ENCODE measurements at regions not wholly inside any gene's neighbourhood (a gene's known extent, or its start where the extent isn't known, plus 50 kb on each side); places are given as distances from the start of the nearest gene placed in this dataset.

DNA sequence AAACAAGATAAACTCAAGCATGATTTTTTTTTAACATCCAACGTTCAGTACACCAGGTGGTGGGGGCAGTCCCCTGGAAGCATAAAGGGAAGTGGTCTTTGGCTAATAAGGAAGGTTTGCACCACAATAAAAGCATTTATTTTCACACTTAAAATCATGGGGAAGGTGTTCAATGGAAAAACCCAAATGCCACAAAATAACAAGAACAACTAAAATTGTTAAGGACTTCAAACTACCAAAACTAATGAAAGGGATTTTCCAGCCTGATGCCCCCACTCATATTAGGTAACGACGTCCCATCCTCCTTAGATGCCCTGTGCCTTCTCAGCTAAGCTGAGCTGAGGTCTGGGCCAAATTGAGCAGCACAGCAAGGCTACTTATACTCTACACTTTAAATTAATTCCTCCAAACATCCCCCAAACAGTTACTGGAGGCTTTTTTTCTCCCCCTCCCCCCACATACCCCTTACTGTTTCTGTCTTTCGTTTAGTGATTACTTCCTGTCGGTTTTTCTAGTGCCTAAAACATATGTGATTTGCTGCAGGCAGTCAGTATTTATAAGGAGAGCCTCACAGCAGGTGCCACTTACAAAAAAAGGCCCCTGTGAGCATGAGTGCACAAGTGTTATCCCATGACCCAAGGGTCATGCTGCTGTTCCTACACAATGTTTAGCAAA, 259.7 kb upstream of the ZNF608 start:
- no peak for DNase-seq

DNA sequence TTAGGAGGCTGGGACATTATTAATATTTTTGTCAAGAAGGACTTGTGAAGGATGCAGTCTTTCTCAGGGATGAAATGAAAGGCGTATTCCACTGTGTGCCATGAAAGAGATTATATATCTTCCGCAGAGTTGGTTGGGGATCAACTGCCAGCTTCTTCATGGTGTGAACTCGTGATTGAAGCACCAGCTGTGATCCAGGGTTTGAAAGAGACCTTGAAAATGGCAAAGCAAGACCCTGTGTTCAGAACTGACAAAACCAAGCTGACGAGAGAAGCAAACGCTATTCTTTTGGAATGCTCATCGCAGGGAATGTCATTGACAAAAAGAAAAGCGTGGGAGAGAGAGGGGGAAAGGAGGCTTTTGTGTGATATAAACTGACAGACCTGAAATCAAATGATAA, 263.9 kb upstream of the ZNF608 start:
- TF ChIP-seq GATA1 (IDR thresholded peaks at IDR 0.05; ENCODE audit: low read depth, low read length) (no peak), POLR2A (IDR thresholded peaks at IDR 0.05; ENCODE audit: low read length) (no peak)
- no peak for DNase-seq

More for the DNA sequence above, 259.7 kb upstream of the ZNF608 start:
- TF ChIP-seq GATA1 (IDR thresholded peaks at IDR 0.05; ENCODE audit: low read depth, low read length) (no peak), POLR2A (IDR thresholded peaks at IDR 0.05; ENCODE audit: low read length) (no peak)

DNA sequence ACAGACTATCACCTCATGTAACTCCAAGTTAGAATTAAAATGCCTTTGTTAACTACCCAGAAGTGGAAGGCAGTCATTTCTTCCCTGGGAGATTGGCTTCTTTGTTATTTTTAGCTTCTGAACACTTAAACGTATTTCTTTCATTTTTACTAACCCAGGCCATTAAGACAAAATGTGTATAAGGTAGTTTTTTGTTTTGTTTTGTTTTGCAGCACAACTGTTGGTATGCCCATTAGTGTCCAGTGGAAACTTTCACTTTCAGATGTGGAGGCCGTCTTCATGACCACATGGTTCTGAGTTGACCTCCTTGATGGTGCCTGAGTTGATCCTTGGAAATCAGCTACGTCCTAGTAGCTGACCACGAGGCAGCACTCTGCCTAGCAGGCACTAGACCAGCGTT, 264.6 kb upstream of the ZNF608 start:
- no peak for TF ChIP-seq POLR2A (IDR thresholded peaks at IDR 0.05; ENCODE audit: low read length)
- no peak for TF ChIP-seq GATA1 (IDR thresholded peaks at IDR 0.05; ENCODE audit: low read depth, low read length)
- no peak for DNase-seq

DNA sequence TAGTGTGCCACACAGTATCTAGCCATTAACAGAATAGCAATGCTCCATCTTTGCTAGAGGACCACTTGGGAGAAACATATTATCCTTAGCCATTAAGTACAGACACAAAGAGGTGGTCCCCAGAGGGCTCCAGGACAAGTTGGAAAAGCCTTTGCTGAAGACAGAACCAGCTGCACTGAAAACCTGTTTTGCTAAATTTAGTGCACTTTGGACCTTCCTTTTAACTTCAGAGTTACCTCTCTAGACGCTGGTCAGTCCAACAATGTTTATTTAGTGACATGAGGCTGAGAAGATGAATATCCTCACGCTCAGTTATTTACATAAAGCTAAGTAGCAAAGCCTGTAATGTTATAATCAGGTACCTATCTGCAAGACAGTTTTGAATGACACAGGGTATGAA, 265.0 kb upstream of the ZNF608 start:
- TF ChIP-seq GATA1 (IDR thresholded peaks at IDR 0.05; ENCODE audit: low read depth, low read length) (no peak), POLR2A (IDR thresholded peaks at IDR 0.05; ENCODE audit: low read length) (no peak)
- DNase-seq = no peak

DNA sequence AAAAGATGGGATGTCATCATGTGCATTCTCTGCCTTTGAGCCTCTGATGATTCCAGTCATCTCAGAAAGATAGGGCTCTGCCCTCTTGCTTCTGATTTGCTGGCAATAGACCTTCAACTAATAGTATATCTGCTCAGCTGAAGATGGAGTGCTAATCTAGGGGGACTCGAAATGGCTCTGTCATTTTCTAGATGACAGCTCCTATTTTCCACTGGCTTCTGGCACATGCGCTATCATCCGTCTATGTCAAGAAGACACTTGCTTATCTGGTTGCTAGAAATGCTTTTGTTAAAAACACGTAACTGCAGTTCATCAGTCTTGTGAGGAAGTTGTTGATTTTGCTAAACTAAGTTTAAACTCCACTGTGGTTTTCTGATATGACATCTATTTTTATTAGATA, 265.5 kb upstream of the ZNF608 start:
- TF ChIP-seq POLR2A (IDR thresholded peaks at IDR 0.05; ENCODE audit: low read length) (no peak), GATA1 (IDR thresholded peaks at IDR 0.05; ENCODE audit: low read depth, low read length) (no peak)
- no peak for DNase-seq

DNA sequence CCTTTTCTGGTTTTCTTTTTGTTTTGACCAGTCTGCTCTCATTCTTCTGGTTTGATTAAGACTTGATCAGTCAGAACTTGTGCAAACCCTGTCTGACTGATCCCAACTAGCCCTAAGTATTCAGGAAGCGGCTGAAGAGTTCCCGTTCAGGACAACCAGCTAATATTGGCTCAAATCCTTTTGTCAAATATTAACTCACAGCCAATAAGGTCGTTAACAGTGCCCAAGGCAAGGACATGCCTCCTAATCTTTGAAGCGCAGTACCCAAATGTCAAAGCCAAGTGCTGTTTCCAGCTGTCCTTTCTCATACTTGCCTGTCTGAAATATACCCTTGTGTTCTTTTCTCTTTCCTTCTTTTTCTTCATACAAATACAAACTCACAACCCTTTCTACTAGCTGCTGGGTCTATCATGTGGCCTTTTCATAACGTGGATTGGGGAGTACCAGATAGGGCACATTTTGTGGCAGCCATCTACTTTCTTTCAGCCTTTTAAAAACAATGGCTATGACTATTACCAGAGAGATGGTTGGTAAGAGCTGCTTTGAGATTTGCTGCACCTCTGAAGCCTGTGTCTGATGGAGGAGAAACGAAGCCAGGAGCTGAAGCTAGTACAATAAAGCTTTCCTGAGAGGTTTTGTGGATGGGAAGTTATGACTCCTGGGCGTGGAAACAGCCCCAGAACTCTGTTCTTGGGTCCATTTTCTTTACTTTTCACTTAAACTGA, 266.4 kb upstream of the ZNF608 start:
- DNase-seq = no peak
- TF ChIP-seq GATA1 (IDR thresholded peaks at IDR 0.05; ENCODE audit: low read depth, low read length) = no peak
- TF ChIP-seq POLR2A (IDR thresholded peaks at IDR 0.05; ENCODE audit: low read length) = no peak

DNA sequence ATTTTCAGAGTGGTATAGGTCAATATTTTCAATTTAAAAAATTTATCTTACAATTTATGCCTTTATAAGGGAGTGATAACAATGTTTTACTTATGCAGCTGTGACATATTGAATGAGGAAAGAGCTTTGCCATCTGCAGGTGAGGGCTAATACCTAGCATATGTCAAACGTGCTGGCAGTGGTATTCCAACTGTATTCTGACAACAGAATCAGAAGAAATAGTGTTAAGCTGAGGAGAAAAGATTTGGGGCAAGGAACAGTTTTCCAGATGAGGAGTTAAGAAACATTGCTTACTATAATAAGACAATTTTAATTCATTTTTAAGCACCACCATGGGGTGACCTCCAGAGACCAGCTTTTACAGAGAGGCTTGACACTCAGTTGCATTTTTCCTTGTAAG, 267.8 kb upstream of the ZNF608 start:
- no peak for TF ChIP-seq GATA1 (IDR thresholded peaks at IDR 0.05; ENCODE audit: low read depth, low read length)
- TF ChIP-seq POLR2A (IDR thresholded peaks at IDR 0.05; ENCODE audit: low read length) = no peak
- DNase-seq = no peak

DNA sequence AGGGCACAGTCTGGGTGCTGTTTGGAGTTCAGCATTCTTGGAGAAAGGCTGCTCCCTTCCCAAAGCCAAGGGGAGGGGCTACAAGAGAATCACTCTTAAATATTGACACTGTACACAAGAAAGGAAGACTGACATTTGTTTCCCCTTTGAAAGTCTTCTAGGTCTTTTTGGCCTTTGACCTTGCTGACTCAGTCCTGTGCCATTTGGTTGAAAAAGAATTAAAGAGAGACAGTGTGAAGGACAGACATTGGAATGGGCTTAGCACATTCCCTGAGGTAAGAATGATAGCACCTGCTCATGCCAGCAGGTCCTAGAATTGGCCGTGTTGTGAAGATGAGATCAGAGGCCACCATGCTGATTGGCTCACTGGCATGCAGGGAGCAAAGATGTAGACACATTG, 271.4 kb upstream of the ZNF608 start:
- TF ChIP-seq GATA1 (IDR thresholded peaks at IDR 0.05; ENCODE audit: low read depth, low read length) = no peak
- TF ChIP-seq POLR2A (IDR thresholded peaks at IDR 0.05; ENCODE audit: low read length) = no peak

DNA sequence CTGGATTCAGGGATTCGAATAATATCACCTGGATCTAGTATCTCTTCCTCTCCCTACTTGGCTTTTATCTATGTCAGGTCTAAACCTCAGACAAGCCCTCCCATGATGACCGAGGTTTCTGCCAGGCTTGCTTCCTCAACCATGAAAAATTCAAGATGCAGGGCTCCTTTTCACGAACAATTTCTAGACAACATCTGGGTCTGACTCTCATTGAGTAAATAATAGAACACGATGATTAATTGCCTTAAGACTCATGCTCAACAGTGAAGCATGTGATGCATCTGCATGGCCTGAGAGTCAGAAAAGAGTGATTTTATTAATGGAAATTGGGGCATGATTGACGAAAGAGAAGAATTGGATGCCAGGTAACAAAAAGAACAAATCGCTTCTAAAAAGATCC, 277.2 kb upstream of the ZNF608 start:
- DNase-seq = no peak
- TF ChIP-seq GATA1 (IDR thresholded peaks at IDR 0.05; ENCODE audit: low read depth, low read length) = no peak
- TF ChIP-seq POLR2A (IDR thresholded peaks at IDR 0.05; ENCODE audit: low read length) = no peak

More for the DNA sequence above, 271.4 kb upstream of the ZNF608 start:
- DNase-seq = no peak

DNA sequence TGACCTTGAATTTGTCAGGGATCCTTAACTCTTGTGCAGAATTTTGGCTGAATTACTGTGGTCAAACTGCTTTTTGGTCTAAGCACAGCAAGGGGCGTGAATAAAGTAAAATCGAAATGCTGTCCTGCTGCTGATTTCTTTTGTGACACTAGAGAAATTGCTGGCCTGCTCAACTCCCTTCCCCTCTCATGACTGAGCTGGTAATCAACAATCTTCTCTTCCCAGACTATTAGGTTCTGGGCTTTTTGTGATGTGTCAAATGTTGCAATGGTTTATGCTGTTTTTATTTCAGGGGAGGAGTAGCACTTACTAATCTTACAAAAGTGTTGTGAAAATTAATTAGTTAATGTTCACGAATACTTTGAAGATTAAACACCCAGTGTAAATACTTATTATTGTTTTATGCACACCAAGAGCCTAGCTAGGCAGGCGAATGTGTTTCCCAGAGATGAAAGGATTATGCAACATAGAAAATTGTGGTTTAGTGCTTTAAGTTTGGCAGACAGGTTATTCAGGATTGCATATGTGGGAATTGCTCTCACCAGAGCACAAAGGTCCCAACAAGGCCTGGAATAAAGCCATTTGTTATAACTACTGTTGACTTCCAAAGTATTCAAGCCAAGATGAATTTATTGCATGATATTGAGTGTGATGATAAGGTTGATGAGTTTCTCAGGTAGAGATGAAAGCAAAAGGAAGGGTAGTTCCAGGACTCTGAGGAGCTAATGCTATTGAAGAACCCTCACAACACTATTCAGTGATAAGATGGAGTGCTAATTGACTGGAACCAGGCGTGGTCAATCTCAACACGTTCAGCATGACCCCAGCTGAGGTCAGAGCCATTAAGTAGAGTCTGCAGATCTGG, 280.7 kb upstream of the ZNF608 start:
- TF ChIP-seq GATA1 (IDR thresholded peaks at IDR 0.05; ENCODE audit: low read depth, low read length) = no peak
- TF ChIP-seq POLR2A (IDR thresholded peaks at IDR 0.05; ENCODE audit: low read length) = no peak
- DNase-seq = no peak

DNA sequence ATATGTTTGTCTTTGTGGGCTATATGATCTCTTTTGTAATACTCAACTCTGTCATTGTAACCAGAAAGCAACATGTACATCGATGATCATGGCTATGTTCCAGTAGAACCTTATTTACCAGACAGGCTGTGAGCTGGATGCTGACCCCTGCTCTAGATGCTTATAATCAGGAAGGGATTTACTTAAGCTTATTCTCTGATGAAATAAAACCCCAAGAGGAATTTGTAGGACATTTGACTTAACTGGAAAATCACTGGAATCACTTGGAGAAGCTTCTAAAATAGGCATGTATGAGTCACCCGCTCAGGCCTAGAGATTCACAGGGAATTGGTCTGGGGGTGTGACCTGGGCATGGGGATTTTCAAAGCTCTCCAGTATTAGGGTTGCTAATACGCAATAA, 285.8 kb upstream of the ZNF608 start:
- DNase-seq = no peak
- TF ChIP-seq GATA1 (IDR thresholded peaks at IDR 0.05; ENCODE audit: low read depth, low read length) (no peak), POLR2A (IDR thresholded peaks at IDR 0.05; ENCODE audit: low read length) (no peak)

DNA sequence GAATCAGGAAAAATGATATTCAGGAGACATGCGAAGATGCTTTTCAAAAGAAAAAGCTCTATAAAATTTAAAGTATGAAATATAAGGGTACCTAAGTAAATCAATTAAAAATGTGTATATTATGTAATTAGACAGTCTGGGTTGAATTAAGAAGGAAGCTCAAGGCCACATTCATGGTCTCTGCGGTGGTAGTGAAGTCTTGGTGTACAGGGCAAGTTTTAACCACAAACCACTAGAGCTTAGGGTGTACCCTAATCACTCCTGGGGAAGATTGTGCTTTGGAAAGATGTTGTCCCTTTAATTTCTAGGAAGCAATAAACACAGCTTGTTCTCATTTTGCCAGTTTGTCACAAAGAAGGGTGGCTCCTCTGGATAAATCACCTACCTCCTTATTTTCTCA, 287.2 kb upstream of the ZNF608 start:
- no peak for DNase-seq
- TF ChIP-seq GATA1 (IDR thresholded peaks at IDR 0.05; ENCODE audit: low read depth, low read length) = no peak
- no peak for TF ChIP-seq POLR2A (IDR thresholded peaks at IDR 0.05; ENCODE audit: low read length)

DNA sequence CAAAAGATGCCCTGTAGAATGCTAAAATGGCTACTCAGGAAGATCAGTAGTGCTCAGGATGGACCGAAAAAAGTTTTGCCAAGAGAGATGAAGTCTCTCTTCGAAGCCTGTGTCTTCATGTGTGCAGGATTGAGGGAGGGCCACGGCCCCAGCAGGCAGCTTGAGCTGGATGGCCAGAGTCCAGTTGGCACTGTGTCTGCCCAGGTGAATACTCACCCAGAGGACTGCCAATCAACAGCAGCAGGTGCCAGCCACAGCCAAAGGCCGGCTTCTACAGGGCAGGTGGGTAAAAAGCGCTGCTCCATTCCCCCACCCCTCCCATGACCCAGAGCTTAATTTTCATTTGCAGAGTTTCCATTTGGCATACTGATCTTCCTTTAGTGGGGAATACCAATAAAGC, 287.9 kb upstream of the ZNF608 start:
- no peak for TF ChIP-seq POLR2A (IDR thresholded peaks at IDR 0.05; ENCODE audit: low read length)
- no peak for TF ChIP-seq GATA1 (IDR thresholded peaks at IDR 0.05; ENCODE audit: low read depth, low read length)
- no peak for DNase-seq

DNA sequence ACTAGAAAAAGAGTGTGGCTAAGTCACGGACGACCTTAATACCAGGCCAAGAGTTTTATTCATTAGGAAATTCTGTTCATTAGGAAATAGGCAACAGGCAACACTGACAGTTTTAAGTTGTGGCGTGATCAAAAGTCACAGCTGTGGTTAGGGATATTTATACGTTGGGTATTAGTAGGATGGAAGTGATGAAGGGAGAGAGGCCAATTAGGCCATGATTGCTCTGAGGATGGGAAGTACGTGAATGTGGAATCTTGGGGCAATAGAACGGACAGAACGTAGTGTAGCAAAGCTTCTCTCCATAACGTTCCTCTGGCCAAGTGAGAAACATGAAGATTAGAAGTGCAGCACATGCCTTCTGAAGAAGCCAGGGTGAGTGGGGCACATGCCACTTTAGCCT, 290.1 kb upstream of the ZNF608 start:
- TF ChIP-seq POLR2A (IDR thresholded peaks at IDR 0.05; ENCODE audit: low read length) (no peak), GATA1 (IDR thresholded peaks at IDR 0.05; ENCODE audit: low read depth, low read length) (no peak)
- DNase-seq = no peak

All from erythroblast (primary cell).